Natural killer cell (primary cell): ENCODE measurements at regions not wholly inside any gene's neighbourhood (a gene's known extent, or its start where the extent isn't known, plus 50 kb on each side); places are given as distances from the start of the nearest gene placed in this dataset.
"Not testable (repeated sequence)": the region's sequence is repeated elsewhere in the genome, so short reads cannot be mapped to it uniquely, and the experiment has no call there.

ENCODE experiments used
- ATAC-seq, 3 donors: fragments of 150-1000 bp in 2 of 3; fragments of 200-7000 bp in 1 of 3; cut with Tn5 transposase; 1 replicate in 1 of 3; 2 replicates in 2 of 3; pipeline ENCODE4 v1.10.0; 2021; ENCODE audit warnings: mild to moderate bottlenecking in 2 of 3, moderate library complexity in 2 of 3
- DNase-seq, 2 donors: peaks; one replicate each; pipeline versions ENCODE4 v3.0.0 to v3.0.0-alpha.2; 2013 to 2021; ENCODE audit warnings: mixed read lengths in 1 of 2
- H3K27ac ChIP-seq: one replicate; pipeline ENCODE4 v1.5.1; 2013; ENCODE audit warnings: mild to moderate bottlenecking, low read length
- H3K27me3 ChIP-seq: one replicate; pipeline ENCODE4 v1.6.1; 2013; ENCODE audit warnings: low read length; ENCODE audit not compliant: control insufficient read depth, insufficient read depth
- H3K36me3 ChIP-seq: one replicate; pipeline ENCODE4 v1.6.1; 2013; ENCODE audit warnings: low read length; ENCODE audit not compliant: control insufficient read depth, insufficient read depth
- H3K4me1 ChIP-seq: one replicate; pipeline ENCODE4 v1.6.1; 2013; ENCODE audit warnings: low read length; ENCODE audit not compliant: control insufficient read depth, insufficient read depth
- H3K4me3 ChIP-seq: one replicate; pipeline ENCODE4 v1.5.1; 2013; ENCODE audit warnings: low read length
- H3K9me3 ChIP-seq: one replicate; pipeline ENCODE4 v1.6.1; 2013; ENCODE audit warnings: low read length; ENCODE audit not compliant: control insufficient read depth, insufficient read depth
- H3K27ac Mint-ChIP-seq, 2 donors: one replicate each; pipeline ENCODE4 v1.8.0; 2022; ENCODE audit warnings: mild to moderate bottlenecking in 2 of 2, mixed read lengths in 2 of 2, moderate library complexity in 1 of 2
- H3K27me3 Mint-ChIP-seq, 2 donors: one replicate each; pipeline ENCODE4 v1.8.0; 2022; ENCODE audit warnings: low read depth in 2 of 2, mixed read lengths in 2 of 2
- H3K36me3 Mint-ChIP-seq: one replicate; pipeline ENCODE4 v1.8.0; 2022; ENCODE audit warnings: mixed read lengths
- H3K4me1 Mint-ChIP-seq, 2 donors: one replicate each; pipeline ENCODE4 v1.8.0; 2022; ENCODE audit warnings: mixed read lengths in 2 of 2
- H3K4me3 Mint-ChIP-seq: one replicate; pipeline ENCODE4 v1.8.0; 2022; ENCODE audit warnings: mild to moderate bottlenecking, moderate library complexity, mixed read lengths
- H3K9me3 Mint-ChIP-seq, 2 donors: one replicate each; pipeline ENCODE4 v1.8.0; 2022; ENCODE audit warnings: mixed read lengths in 2 of 2
- WGBS: methylation state at CpG from one replicate; pipeline ENCODE4 v1.1.7; 2013; ENCODE audit warnings: missing lambda C conversion rate; ENCODE audit not compliant: insufficient coverage; 5-methylcytosine and 5-hydroxymethylcytosine counted together
- intact Hi-C: fragments of 100-400 bp; cut with micrococcal nuclease; formaldehyde crosslinking; loops from one replicate; pipeline ENCODE4 v1.14.2; 2022
- TF ChIP-seq, protein P1 (sequence below): fragments of 200-600 bp; IDR thresholded peaks from one replicate; pipeline ENCODE4 v1.8.0; 2022; ENCODE audit warnings: antibody characterized with exemption

DNA sequence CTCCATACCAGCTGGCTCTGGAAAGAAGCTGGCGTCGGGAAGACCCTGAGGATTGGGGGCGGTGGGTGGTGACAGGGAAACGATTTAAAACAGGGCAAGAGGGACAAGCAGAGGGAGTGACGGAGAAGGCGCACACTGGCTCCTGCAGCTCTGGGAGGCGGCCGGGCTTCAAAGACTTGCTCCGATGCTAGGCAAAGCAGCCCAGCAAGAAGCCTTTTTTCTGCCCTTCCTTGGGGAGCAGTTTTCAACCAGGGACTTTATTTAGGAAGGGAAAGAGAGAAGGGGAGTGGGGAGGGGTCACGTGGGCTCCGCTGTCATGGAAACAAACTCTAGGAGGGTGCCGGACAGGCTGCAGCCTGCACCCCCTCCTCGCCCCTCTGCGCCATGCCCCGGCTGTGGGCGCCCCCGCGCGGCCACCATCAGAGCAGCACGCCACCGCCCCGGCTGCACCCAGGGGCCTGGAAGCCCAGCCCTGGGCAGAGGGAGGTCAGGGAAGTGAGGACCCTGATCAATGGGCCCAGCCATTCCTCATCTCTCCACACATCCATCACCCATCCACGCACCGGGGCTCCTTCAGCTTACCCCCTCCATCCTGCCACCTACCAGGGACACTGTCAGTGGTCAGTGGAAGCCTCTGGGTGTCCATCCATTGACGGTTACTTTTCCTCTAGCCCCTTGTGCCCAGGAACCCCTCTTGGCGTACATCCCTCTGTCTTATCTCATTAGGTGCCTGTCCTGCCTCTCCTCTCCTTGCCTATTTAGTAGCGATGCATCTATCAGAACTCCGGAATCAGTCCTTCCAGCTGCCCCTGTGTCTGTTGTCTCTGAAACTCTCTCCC, 66.6 kb upstream of the CCDC167 start:
- peaks cover 6% of the 10 kb centered on the region for H3K27me3 ChIP-seq
- Mint-ChIP-seq H3K36me3 (no peaks in the 10 kb centered on the region), H3K4me1 (peaks cover 4 to 11% of the 10 kb centered on the region in 2 donors), H3K27me3 (peaks cover 22 to 37% of the 10 kb centered on the region in 2 donors), H3K27ac (peak overlapping the region in 1 of 2 donors; percentile 8), H3K4me3 (peak overlapping the region; percentile 60), H3K9me3 (no peaks in the 10 kb centered on the region)
- H3K4me3 ChIP-seq = peak overlapping the region; percentile 11
- ATAC-seq (peak; percentile 83 to 99 (median 99)), DNase-seq (peak; percentile 74 to 82)
- 19% methylated on average over 28 of the region's 28 CpGs for WGBS
- TF ChIP-seq, protein P1, sequence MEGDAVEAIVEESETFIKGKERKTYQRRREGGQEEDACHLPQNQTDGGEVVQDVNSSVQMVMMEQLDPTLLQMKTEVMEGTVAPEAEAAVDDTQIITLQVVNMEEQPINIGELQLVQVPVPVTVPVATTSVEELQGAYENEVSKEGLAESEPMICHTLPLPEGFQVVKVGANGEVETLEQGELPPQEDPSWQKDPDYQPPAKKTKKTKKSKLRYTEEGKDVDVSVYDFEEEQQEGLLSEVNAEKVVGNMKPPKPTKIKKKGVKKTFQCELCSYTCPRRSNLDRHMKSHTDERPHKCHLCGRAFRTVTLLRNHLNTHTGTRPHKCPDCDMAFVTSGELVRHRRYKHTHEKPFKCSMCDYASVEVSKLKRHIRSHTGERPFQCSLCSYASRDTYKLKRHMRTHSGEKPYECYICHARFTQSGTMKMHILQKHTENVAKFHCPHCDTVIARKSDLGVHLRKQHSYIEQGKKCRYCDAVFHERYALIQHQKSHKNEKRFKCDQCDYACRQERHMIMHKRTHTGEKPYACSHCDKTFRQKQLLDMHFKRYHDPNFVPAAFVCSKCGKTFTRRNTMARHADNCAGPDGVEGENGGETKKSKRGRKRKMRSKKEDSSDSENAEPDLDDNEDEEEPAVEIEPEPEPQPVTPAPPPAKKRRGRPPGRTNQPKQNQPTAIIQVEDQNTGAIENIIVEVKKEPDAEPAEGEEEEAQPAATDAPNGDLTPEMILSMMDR = peak; percentile 99
- H3K27ac ChIP-seq = no peak overlapping the region
- no peaks in the 10 kb centered on the region for H3K36me3 ChIP-seq
- intact Hi-C loops = loop anchor here (1.0 to 2.0 kb wide), 3 partner anchors 82 to 241 kb away; no protein-coding TSS in a partner anchor
- H3K4me1 ChIP-seq = peaks cover 23% of the 10 kb centered on the region
- H3K9me3 ChIP-seq = no peaks in the 10 kb centered on the region

DNA sequence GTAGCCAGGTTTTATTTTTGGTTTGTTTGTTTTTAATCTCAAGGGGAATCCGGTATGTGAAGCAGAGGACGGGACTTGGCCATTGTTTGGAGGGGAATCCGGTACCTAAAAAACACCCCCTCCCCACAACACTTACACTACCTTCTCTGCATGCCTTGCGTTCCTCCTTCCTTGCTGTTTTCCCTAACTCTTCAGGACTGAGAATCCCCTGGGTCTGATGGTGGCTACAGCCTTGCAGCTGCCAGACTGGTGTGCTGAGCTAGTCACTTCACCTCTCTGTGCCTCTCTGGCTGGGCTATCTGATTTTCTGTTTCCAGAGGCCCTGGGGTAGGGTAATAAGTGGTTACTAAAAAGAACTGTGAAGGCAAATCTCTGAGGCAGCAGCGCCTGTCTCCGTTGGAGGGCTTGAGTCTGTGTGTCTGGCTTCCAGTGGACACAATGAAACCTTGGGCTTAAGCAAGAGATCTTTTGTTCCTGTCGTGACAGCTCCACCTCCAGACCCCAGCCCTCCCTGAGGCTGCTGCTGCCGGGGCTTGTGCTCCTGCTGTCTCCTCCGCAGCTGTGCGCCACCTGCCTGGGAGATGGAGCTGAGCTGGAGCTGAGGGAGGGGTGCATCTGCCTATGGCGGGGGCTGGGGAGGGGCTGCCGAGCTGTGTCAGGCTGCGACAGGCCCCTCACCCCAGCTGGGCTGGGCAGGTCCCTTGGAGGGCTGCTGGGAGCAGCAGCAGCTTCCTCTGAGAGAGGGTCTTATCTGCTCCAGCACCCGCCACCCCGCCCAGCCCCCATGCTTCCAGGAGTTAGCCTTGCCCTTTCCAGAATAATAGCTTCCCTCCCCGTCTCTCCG, 65.8 kb upstream of the CCDC167 start:
- Histone ChIP-seq H3K27ac (no peak overlapping the region), H3K4me3 (no peak overlapping the region), H3K9me3 (no peaks in the 10 kb centered on the region), H3K36me3 (no peaks in the 10 kb centered on the region), H3K4me1 (peaks cover 23% of the 10 kb centered on the region), H3K27me3 (peaks cover 6% of the 10 kb centered on the region)
- DNase-seq (peak in 1 of 2 donors; percentile 27), ATAC-seq (no peak)
- H3K9me3 Mint-ChIP-seq = no peaks in the 10 kb centered on the region
- H3K4me3 Mint-ChIP-seq = peak overlapping the region; percentile 60
- H3K27ac Mint-ChIP-seq = no peak overlapping the region
- WGBS = 54% methylated on average over 14 of the region's 17 CpGs
- intact Hi-C loops = loop anchor here (1.0 to 2.0 kb wide), 3 partner anchors 81 to 240 kb away; no protein-coding TSS in a partner anchor
- H3K27me3 Mint-ChIP-seq = peaks cover 24 to 40% of the 10 kb centered on the region in 2 donors
- peaks cover 3 to 11% of the 10 kb centered on the region in 2 donors for H3K4me1 Mint-ChIP-seq
- H3K36me3 Mint-ChIP-seq = no peaks in the 10 kb centered on the region
- TF ChIP-seq, protein P1 = no peak

GRCh38 chr6:37562926-37563288, 63.2 kb upstream of the CCDC167 start:
- not testable (repeated sequence) for DNase-seq, H3K27ac Mint-ChIP-seq, ATAC-seq

DNA sequence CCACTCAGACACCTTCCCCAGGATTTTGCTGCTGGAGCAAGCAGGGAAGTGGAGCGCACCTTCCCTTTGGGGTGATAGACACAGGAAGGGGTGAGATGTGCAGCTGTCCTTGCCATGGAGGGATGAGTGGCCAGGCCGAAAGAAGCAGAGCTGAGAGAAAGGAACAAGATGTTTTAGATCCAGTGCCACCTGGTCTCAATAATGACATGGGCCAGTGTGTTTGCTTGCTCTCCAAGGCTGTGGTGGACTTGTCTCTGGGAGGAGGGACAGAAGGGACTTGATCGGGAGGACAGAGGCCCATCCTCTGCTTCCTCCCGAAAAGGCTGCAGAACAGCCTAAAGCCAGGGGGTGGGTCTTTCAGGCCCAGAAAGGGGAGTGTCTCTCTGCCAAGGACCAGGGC, 61.7 kb upstream of the CCDC167 start:
- TF ChIP-seq, protein P1 = no peak
- Histone ChIP-seq H3K9me3 (no peaks in the 10 kb centered on the region), H3K4me3 (no peak overlapping the region), H3K27me3 (peaks cover 6% of the 10 kb centered on the region), H3K4me1 (peaks cover 31% of the 10 kb centered on the region), H3K27ac (peak overlapping the region; percentile 20), H3K36me3 (no peaks in the 10 kb centered on the region)
- WGBS = 88% methylated on average over 3 of the region's 4 CpGs
- Mint-ChIP-seq H3K9me3 (no peaks in the 10 kb centered on the region), H3K27me3 (peaks cover 20 to 38% of the 10 kb centered on the region in 2 donors), H3K4me3 (no peak overlapping the region), H3K36me3 (no peaks in the 10 kb centered on the region), H3K27ac (no peak overlapping the region), H3K4me1 (peaks cover 0 to 18% of the 10 kb centered on the region in 2 donors)
- intact Hi-C loops = no loop called here
- DNase-seq = no peak
- ATAC-seq = no peak

More at GRCh38 chr6:37562926-37563288, 63.2 kb upstream of the CCDC167 start:
- H3K9me3 ChIP-seq, intact Hi-C loops, H3K4me3 Mint-ChIP-seq, H3K27me3 ChIP-seq, H3K4me3 ChIP-seq, H3K36me3 ChIP-seq, H3K27ac ChIP-seq, H3K9me3 Mint-ChIP-seq, H3K36me3 Mint-ChIP-seq: not testable (repeated sequence)
- peaks cover 34% of the 10 kb centered on the region for H3K4me1 ChIP-seq
- peaks cover 20 to 42% of the 10 kb centered on the region in 2 donors for H3K27me3 Mint-ChIP-seq
- H3K4me1 Mint-ChIP-seq = peaks cover 0 to 25% of the 10 kb centered on the region in 2 donors
- WGBS = 81% methylated on average over 4 of the region's 4 CpGs
